Effector memory CD8-positive, alpha-beta T cell (primary cell): ENCODE measurements at regions not wholly inside any gene's neighbourhood (a gene's known extent, or its start where the extent isn't known, plus 50 kb on each side); places are given as distances from the start of the nearest gene placed in this dataset.
A peak's percentile ranks its signal among the peaks of the same experiment; 100 is the strongest.
"Not testable (repeated sequence)": the region's sequence is repeated elsewhere in the genome, so short reads cannot be mapped to it uniquely, and the experiment has no call there.

Source experiments
- ATAC-seq: fragments of 150-1000 bp; cut with Tn5 transposase; replicated peaks from 2 replicates; pipeline ENCODE4 v1.10.0; 2021; ENCODE audit warnings: mild to moderate bottlenecking, moderate library complexity
- DNase-seq, 3 experiments: peaks; one replicate each; pipeline ENCODE4 v3.0.0; 2021
- H3K27ac Mint-ChIP-seq, 2 donors: one replicate each; pipeline ENCODE4 v1.8.0; 2022; ENCODE audit warnings: mild to moderate bottlenecking in 2 of 2, mixed read lengths in 2 of 2, moderate library complexity in 2 of 2
- H3K27me3 Mint-ChIP-seq, 2 donors: one replicate each; pipeline ENCODE4 v1.8.0; 2022; ENCODE audit warnings: mixed read lengths in 2 of 2
- H3K36me3 Mint-ChIP-seq: one replicate; pipeline ENCODE4 v1.8.0; 2022; ENCODE audit warnings: mild to moderate bottlenecking, moderate library complexity, mixed read lengths; ENCODE audit not compliant: insufficient read depth
- H3K4me1 Mint-ChIP-seq, 2 donors: one replicate each; pipeline ENCODE4 v1.8.0; 2022; ENCODE audit warnings: low read depth in 2 of 2, mixed read lengths in 2 of 2
- H3K4me3 Mint-ChIP-seq, 2 donors: one replicate each; pipeline ENCODE4 v1.8.0; 2022; ENCODE audit warnings: mild to moderate bottlenecking in 2 of 2, mixed read lengths in 2 of 2, moderate library complexity in 2 of 2
- H3K9me3 Mint-ChIP-seq, 2 donors: one replicate each; pipeline ENCODE4 v1.8.0; 2022; ENCODE audit warnings: mixed read lengths in 2 of 2

GRCh38 chr5:56740868-56741267 is 74.5 kb upstream of the MAP3K1 start:
- ATAC-seq (no peak), DNase-seq (no peak)
- Mint-ChIP-seq H3K9me3 (no peaks in the 10 kb centered on the region), H3K27me3 (peaks cover 8 to 24% of the 10 kb centered on the region in 2 donors), H3K27ac (no peak overlapping the region), H3K4me3 (no peak overlapping the region), H3K4me1 (peaks cover 0 to 14% of the 10 kb centered on the region in 2 donors), H3K36me3 (no peaks in the 10 kb centered on the region)

GRCh38 chr5:56739990-56740389 is 75.4 kb upstream of the MAP3K1 start:
- DNase-seq (no peak), ATAC-seq (no peak)
- H3K4me3 Mint-ChIP-seq, result no peak overlapping the region
- no peak overlapping the region for H3K27ac Mint-ChIP-seq
- peaks cover 8 to 24% of the 10 kb centered on the region in 2 donors for H3K27me3 Mint-ChIP-seq
- peaks cover 0 to 15% of the 10 kb centered on the region in 2 donors for H3K4me1 Mint-ChIP-seq
- H3K9me3 Mint-ChIP-seq, result no peaks in the 10 kb centered on the region
- H3K36me3 Mint-ChIP-seq, result no peaks in the 10 kb centered on the region

- H3K4me3 Mint-ChIP-seq, result no peak overlapping the region
- peaks cover 7 to 18% of the 10 kb centered on the region in 2 donors for H3K27me3 Mint-ChIP-seq
- no peak for ATAC-seq
- H3K9me3 Mint-ChIP-seq, result no peaks in the 10 kb centered on the region
- no peak for DNase-seq
- no peak overlapping the region for H3K27ac Mint-ChIP-seq
- H3K36me3 Mint-ChIP-seq, result peaks cover 3% of the 10 kb centered on the region
- H3K4me1 Mint-ChIP-seq, result peaks cover 0 to 21% of the 10 kb centered on the region in 2 donors
These were observed 77.3 kb upstream of the MAP3K1 start for GRCh38 chr5:56737951-56738606.

- DNase-seq (no peak), ATAC-seq (peak; percentile 59)
- Mint-ChIP-seq H3K27ac (peak overlapping the region in 1 of 2 donors; percentile 41), H3K9me3 (no peaks in the 10 kb centered on the region), H3K36me3 (peaks cover 3% of the 10 kb centered on the region), H3K27me3 (peaks cover 10 to 11% of the 10 kb centered on the region in 2 donors), H3K4me3 (peak overlapping the region in 1 of 2 donors; percentile 18), H3K4me1 (peaks cover 0 to 24% of the 10 kb centered on the region in 2 donors)
These were observed 78.2 kb upstream of the MAP3K1 start for GRCh38 chr5:56737002-56737621.

GRCh38 chr5:56735849-56736641 is 79.3 kb upstream of the MAP3K1 start:
- Mint-ChIP-seq H3K27ac (peak overlapping the region in 1 of 2 donors; percentile 41), H3K9me3 (peaks cover 0 to 2% of the 10 kb centered on the region in 2 donors), H3K36me3 (peaks cover 3% of the 10 kb centered on the region), H3K4me1 (peaks cover 0 to 24% of the 10 kb centered on the region in 2 donors), H3K4me3 (peak overlapping the region in 1 of 2 donors; percentile 18), H3K27me3 (peaks cover 10 to 12% of the 10 kb centered on the region in 2 donors)
- ATAC-seq, result peak; percentile 41
- DNase-seq, result no peak

- DNase-seq (no peak), ATAC-seq (no peak)
- Mint-ChIP-seq H3K4me3 (no peak overlapping the region), H3K4me1 (peaks cover 0 to 24% of the 10 kb centered on the region in 2 donors), H3K27me3 (peaks cover 10 to 12% of the 10 kb centered on the region in 2 donors), H3K27ac (no peak overlapping the region), H3K9me3 (peaks cover 0 to 3% of the 10 kb centered on the region in 2 donors), H3K36me3 (peaks cover 3% of the 10 kb centered on the region)
These were observed 81.2 kb upstream of the MAP3K1 start for GRCh38 chr5:56734091-56734694.

GRCh38 chr5:56733580-56733979 is 81.8 kb upstream of the MAP3K1 start:
- H3K4me1 Mint-ChIP-seq, result peaks cover 0 to 24% of the 10 kb centered on the region in 2 donors
- peaks cover 0 to 3% of the 10 kb centered on the region in 2 donors for H3K9me3 Mint-ChIP-seq
- peaks cover 3% of the 10 kb centered on the region for H3K36me3 Mint-ChIP-seq
- no peak overlapping the region for H3K4me3 Mint-ChIP-seq
- no peak overlapping the region for H3K27ac Mint-ChIP-seq
- peaks cover 10 to 12% of the 10 kb centered on the region in 2 donors for H3K27me3 Mint-ChIP-seq
- DNase-seq (no peak), ATAC-seq (no peak)

- Mint-ChIP-seq H3K36me3 (peaks cover 3% of the 10 kb centered on the region), H3K27me3 (peaks cover 10 to 12% of the 10 kb centered on the region in 2 donors), H3K4me3 (no peak overlapping the region), H3K4me1 (peaks cover 0 to 21% of the 10 kb centered on the region in 2 donors), H3K9me3 (peaks cover 0 to 3% of the 10 kb centered on the region in 2 donors), H3K27ac (peak overlapping the region in 1 of 2 donors; percentile 49)
- no peak for ATAC-seq
- no peak for DNase-seq
These were observed 83.2 kb upstream of the MAP3K1 start for GRCh38 chr5:56732121-56732520.

- Mint-ChIP-seq H3K27me3 (peaks cover 10 to 14% of the 10 kb centered on the region in 2 donors), H3K4me1 (peaks cover 0 to 15% of the 10 kb centered on the region in 2 donors)
- not testable (repeated sequence) for DNase-seq, H3K4me3 Mint-ChIP-seq, H3K27ac Mint-ChIP-seq, H3K9me3 Mint-ChIP-seq, ATAC-seq, H3K36me3 Mint-ChIP-seq
These were observed 83.9 kb upstream of the MAP3K1 start for GRCh38 chr5:56731473-56731872.

- Mint-ChIP-seq H3K9me3 (peaks cover 0 to 3% of the 10 kb centered on the region in 2 donors), H3K27me3 (peaks cover 15 to 23% of the 10 kb centered on the region in 2 donors), H3K4me3 (no peak overlapping the region), H3K27ac (no peak overlapping the region), H3K36me3 (peaks cover 3% of the 10 kb centered on the region), H3K4me1 (peaks cover 0 to 9% of the 10 kb centered on the region in 2 donors)
- DNase-seq, result no peak
- ATAC-seq, result peak; percentile 19
These were observed 85.9 kb upstream of the MAP3K1 start for GRCh38 chr5:56729488-56729887.

GRCh38 chr5:56725711-56726411 is 89.5 kb upstream of the MAP3K1 start:
- Mint-ChIP-seq H3K27me3 (peaks cover 11 to 19% of the 10 kb centered on the region in 2 donors), H3K4me1 (no peaks in the 10 kb centered on the region), H3K36me3 (no peaks in the 10 kb centered on the region), H3K27ac (no peak overlapping the region), H3K9me3 (no peaks in the 10 kb centered on the region), H3K4me3 (no peak overlapping the region)
- ATAC-seq (no peak), DNase-seq (no peak)

GRCh38 chr5:56724857-56725256 is 90.5 kb upstream of the MAP3K1 start:
- ATAC-seq, H3K27ac Mint-ChIP-seq: not testable (repeated sequence)

More at GRCh38 chr5:56724857-56725256, 90.5 kb upstream of the MAP3K1 start:
- H3K4me1 Mint-ChIP-seq, H3K36me3 Mint-ChIP-seq, DNase-seq, H3K4me3 Mint-ChIP-seq, H3K9me3 Mint-ChIP-seq: not testable (repeated sequence)
- H3K27me3 Mint-ChIP-seq, result peaks cover 13 to 19% of the 10 kb centered on the region in 2 donors
